Fibroblast of skin of right quadriceps (primary cell): ENCODE measurements at regions not wholly inside any gene's neighbourhood (a gene's known extent, or its start where the extent isn't known, plus 50 kb on each side); places are given as distances from the start of the nearest gene placed in this dataset.
"Not testable (repeated sequence)": the region's sequence is repeated elsewhere in the genome, so short reads cannot be mapped to it uniquely, and the experiment has no call there.

Experiments used
- DNase-seq: peaks from one replicate; pipeline ENCODE4 v3.0.0-alpha.2; 2013

GRCh38 chr2:133624551-133624950 is 56.3 kb upstream of the NCKAP5 start:
- DNase-seq, result peak; percentile 46

- no peak for DNase-seq
Measured at GRCh38 chr2:133627741-133628140, 59.5 kb upstream of the NCKAP5 start.

DNA sequence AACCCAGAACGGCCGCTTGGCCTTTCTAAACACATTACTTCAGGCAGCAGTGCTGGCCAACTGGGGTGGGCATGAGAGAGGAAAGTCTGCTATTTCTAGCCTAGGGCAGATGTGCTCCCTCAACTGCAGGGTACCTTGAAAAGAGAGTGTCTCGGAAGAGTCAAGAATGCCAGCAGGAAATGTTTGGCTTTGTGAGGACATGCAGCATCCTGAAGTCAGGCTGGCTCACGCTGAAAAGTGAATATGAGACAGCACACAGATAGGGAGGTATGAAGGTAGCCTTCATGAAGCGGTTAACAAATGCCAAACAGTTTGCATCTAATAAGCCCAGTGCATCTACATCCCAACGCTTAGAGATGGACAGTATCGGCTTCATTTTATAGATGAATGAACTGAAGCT is 65.0 kb upstream of the NCKAP5 start:
- DNase-seq, result no peak

DNA sequence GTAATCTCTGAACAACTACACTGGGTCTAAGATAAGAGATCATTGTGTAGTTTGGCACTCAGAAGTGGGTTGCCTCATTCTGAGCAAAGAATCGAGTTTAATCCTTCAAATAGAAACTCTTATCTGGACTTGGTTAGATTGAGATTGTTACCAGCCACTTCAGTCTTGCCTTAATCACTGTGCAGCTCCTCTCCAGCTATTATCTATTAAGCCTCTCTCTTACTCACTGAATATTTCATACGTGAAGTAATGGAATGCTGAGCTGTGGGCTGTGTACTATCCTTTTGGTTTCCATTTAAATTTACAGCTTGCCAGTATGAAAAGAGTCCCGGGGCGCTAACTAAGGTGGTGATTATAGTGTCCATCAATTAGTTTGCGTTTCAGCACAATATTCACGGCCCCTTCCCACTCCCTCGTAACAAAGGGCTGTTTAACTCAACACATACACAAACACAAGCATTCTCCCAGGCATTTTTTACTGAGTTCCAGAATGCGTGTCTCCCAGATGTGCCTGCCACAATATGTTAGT is 65.7 kb upstream of the NCKAP5 start:
- peak; percentile 85 for DNase-seq

DNA sequence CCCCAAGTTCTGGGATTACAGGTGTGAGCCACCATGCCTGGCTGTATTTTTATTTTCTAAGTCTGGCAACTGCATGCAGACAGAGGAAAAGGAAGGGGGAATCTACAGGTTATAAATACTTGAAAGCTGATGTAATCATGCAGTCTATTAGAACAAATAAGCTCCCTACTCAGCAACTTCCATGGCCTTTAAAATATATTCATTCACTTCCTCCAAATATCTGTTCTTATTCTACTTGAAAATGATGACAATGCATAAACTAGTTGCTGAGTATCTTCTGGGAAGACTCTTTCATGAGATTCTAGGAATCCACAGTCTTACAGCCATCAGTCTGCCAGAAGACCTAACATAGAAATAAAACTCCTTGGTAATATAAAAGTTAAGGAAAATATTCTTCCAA is 66.9 kb upstream of the NCKAP5 start:
- no peak for DNase-seq

GRCh38 chr2:133636287-133636686 is 68.0 kb upstream of the NCKAP5 start:
- no peak for DNase-seq

DNA sequence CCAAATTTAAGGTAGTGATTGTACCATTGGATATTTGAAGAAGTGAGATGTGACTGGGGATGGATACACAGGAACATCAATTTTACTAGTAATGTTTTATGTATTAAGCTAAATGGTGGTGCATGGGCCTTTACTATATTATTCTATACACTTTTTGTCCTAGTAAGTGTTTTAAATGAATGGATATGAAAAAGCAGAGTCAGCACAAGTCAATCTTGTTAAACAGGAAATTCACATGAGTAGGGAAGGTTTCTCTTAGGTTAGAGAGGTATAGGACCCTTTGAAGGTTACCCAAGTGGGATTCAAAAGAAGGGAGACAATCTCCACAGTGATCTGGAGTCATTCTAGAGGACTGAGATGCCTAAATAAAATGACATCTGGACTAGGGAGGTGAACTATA is 71.8 kb upstream of the NCKAP5 start:
- DNase-seq, result no peak

DNA sequence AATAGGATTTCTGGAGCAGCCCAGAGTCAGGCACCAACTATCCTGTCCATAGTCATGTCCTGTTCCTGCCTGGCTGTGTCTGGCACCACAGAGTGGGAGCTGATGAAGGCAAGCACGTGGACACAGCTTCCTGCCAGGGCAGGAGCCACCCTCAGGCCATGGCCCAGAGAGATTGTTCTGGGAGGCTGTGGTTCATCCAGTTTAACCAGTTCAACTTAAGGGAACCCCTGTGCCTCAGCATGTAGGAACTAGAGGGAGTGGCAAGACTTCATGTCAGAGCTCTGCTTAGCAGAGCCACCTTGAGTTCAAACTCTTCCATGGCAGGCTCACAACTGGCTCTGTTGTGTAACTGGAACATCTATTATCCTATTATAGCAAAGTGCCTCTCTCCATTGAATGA is 73.2 kb upstream of the NCKAP5 start:
- no peak for DNase-seq

DNA sequence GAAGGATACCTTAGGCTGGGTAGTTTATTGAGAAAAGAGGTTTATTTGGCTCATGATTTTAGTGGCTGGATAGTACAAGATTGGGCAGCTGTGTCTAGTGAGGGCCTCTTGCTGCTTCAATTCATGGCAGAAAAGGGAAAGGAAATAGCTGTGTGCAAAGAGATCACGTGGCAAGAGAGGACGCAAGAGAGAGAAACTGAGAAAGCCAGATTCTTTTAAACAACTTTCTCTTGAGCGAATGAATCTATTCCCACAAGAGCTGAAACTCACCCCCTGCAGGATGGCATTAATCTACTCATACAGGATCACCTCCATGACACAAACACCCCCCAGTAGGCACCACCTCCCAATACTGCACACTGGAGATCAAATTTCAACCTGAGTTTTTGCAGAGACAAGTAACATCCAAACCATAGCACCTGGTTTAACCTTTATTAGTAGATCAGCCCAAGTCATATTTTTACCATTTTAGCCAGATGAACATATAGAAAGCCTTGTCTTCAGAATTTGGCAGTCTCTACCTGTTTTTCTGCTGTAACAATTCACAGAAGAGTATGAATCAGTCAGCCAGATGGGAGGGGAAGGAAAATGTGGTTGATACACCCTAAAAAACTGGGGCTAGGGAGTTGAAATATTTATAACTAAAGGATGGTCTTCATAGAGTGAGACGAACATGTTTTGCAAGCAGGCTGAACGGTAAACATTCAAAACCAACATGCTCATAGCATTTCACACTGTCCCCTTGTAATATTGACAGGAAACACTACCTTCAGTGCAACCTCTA is 73.9 kb upstream of the NCKAP5 start:
- DNase-seq, result peak; percentile 14

DNA sequence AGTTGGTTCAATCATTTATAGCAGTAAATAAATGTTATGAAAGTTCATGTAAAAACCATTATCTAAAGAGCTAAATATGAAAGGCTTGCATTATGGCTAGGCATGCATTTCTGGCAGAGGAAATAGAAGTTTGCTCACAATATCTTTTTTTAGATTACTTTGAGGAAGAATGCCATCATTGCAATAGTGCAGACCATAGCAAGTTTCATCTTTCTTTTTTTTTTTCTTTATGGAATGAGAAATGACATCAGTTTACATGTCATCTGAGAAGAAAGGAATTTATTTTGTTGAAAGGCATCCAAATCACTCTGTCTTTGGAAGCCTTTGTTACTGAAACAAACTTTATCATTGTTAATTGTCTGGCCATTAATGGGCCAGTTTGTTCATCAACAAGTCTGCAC is 74.5 kb upstream of the NCKAP5 start:
- DNase-seq, result peak; percentile 73

- DNase-seq, result no peak
Measured at GRCh38 chr2:133643863-133644262, 75.6 kb upstream of the NCKAP5 start.

- DNase-seq, result no peak
Measured at GRCh38 chr2:133644846-133645245, 76.6 kb upstream of the NCKAP5 start.

DNA sequence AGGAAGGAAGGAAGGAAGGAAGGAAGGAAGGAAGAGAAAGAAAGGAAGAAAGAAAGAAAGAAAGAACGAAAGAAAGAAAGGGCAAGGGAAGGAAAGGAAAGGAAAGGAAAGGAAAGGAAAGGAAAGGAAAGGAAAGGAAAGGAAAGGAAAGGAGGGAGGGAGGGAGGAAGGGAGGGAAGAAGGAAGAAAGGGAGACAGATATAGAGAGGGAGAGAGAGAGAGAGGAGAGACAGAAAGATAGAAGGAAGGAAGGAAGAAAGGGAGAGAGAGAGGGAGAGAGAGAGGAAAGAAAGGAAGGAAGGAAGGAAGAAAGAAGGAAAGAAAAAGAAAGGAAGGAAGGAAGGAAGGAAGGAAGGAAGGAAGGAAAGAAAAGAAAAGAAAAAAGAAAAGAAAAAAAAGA is 79.1 kb upstream of the NCKAP5 start:
- DNase-seq, result not testable (repeated sequence)

- no peak for DNase-seq
Measured at GRCh38 chr2:133651861-133652260, 83.6 kb upstream of the NCKAP5 start.

GRCh38 chr2:133652398-133652797 is 84.1 kb upstream of the NCKAP5 start:
- DNase-seq, result peak; percentile 51

GRCh38 chr2:133653056-133653455 is 84.8 kb upstream of the NCKAP5 start:
- DNase-seq, result no peak

DNA sequence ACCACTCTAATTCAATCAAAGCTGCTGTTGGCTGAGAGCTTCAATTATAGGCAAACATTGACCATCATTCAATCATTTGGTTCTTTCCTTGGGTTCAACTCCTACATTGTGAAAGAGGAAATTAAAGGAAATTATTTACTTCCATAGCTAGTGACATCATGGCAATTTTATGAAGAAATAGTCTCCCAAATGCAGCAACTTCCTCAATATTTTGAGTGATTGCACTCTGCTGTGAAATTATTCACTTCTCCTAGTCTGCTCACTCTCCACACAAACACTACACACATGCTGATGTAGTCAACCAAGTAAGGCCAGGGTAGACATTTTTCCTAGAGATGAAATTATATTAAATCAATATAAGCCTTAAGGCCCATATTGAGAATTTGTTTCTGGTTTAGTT is 86.7 kb upstream of the NCKAP5 start:
- no peak for DNase-seq

DNA sequence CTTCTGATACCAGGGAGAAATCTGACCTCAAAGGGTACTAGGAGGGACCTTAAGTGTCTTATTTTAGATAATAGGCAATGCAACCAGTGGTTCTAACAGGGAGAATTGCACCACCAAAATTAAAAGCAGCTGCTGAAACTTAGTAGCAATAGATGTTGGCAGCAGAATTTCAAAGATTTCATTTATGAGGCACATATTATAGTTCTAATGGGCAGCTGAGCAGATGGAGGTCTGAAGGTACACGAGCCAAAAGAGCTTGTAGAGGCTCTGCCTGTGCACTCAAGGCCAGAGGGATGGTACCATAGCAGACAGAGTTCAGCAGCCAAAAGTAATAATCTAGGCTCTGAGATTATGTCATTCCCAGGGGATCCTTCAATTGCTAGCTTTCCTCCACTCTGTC is 87.3 kb upstream of the NCKAP5 start:
- DNase-seq, result peak; percentile 24

DNA sequence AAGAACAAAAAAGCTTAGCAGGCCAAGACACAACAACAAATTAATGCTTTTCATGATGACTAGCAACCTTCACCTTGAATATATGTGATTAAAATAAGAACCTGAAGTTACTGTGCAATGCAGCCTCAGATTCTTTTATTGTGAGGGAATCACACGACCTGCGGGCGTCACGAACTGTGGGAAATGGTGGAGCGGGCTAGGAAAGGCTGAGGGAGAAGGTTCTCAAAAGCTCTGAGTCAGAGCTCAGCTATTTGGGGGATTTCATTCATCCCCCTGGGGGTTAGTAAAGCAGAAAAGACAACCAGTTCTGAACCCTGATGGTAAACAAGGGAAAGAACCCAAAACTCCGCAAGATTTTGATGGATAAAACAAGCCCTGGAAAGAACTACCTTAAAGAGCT is 89.3 kb upstream of the NCKAP5 start:
- DNase-seq, result peak; percentile 77

GRCh38 chr2:133658020-133658903 is 90.0 kb upstream of the NCKAP5 start:
- DNase-seq, result peak; percentile 58

DNA sequence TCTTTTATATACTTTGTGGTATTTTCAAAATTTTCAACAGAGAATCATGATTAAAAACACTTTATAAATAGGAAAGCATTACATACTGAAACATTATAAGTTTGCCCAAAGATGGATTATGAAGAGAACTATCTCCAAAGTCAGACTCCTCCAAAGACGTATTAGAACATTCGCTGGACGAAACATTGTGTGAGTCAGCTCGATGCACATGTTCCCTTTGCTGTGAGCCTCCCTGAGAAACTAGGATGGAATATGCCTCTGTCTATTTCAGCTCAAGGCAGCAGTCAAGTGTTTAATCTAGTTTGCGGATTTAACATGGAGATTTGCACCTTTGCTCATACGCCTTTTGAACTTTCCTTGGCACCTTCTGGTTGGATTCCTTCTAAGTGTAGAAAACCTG is 92.2 kb upstream of the NCKAP5 start:
- DNase-seq, result no peak

DNA sequence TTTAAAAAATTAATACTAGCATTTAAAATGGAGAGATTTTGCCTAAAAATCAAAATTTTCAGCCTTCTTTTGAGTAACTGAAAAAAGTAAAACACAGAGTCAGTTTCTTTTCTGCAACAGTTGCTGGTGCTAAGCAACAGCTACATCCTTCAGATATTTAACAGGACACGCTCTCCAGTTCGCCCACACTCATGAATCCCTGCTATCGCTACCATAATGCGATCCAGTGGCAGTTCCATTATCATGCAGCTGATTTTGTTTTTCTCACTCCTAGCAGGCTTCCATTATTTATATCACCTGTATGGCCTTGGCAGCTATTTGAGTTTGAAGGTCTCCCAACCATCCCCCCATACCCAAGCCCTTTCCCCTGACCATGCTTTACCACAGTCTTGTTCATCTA is 93.1 kb upstream of the NCKAP5 start:
- no peak for DNase-seq

GRCh38 chr2:133666621-133667020 is 98.4 kb upstream of the NCKAP5 start:
- no peak for DNase-seq

DNA sequence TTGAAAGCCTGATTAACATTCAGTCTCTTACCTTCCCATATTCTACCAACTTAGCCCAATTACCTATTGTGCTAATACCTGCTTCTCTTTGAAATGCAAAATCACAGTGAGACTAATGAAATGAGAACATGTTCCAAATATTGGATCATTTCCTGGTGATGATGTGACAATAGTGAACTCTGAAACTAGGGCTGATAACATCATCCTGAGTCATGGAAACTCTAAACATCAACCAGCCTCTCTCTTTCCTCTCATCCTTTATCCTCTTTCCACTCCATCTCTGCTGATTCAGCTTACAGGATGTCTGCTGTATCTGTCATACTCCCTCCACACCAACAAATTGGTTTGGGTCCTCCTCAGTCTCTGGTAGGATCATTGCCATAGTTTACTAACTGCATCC is 98.8 kb upstream of the NCKAP5 start:
- peak; percentile 85 for DNase-seq
